ENCODE measurements at regions not wholly inside any gene's neighbourhood (a gene's known extent, or its start where the extent isn't known, plus 50 kb on each side); places are given as distances from the start of the nearest gene placed in this dataset.

- H3K27me3 ChIP-seq (ENCODE audit: low read depth, low read length): no peaks in the 10 kb centered on the region
- no peaks in the 10 kb centered on the region for H3K79me2 ChIP-seq (ENCODE audit: low read length)
- no peaks in the 10 kb centered on the region for H4K20me1 ChIP-seq (ENCODE audit: insufficient read depth, low read length)
- H3K27ac ChIP-seq (ENCODE audit: low read length): no peak overlapping the region
- H3K4me1 ChIP-seq (ENCODE audit: low read length): no peaks in the 10 kb centered on the region
- no peak for TF ChIP-seq EZH2phosphoT487 (IDR thresholded peaks at IDR 0.05; ENCODE audit: low read depth)
- TF ChIP-seq, protein P1, sequence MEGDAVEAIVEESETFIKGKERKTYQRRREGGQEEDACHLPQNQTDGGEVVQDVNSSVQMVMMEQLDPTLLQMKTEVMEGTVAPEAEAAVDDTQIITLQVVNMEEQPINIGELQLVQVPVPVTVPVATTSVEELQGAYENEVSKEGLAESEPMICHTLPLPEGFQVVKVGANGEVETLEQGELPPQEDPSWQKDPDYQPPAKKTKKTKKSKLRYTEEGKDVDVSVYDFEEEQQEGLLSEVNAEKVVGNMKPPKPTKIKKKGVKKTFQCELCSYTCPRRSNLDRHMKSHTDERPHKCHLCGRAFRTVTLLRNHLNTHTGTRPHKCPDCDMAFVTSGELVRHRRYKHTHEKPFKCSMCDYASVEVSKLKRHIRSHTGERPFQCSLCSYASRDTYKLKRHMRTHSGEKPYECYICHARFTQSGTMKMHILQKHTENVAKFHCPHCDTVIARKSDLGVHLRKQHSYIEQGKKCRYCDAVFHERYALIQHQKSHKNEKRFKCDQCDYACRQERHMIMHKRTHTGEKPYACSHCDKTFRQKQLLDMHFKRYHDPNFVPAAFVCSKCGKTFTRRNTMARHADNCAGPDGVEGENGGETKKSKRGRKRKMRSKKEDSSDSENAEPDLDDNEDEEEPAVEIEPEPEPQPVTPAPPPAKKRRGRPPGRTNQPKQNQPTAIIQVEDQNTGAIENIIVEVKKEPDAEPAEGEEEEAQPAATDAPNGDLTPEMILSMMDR (IDR thresholded peaks at IDR 0.05; ENCODE audit: low read depth, low read length): no peak
- H3K9me3 ChIP-seq (ENCODE audit: insufficient read depth, low read length): no peaks in the 10 kb centered on the region
- H2AFZ ChIP-seq (ENCODE audit: low read depth, low read length): no peak overlapping the region
- H3K4me2 ChIP-seq (ENCODE audit: low read length): no peak overlapping the region
- H3K36me3 ChIP-seq (replicated peaks; ENCODE audit: low read depth, low read length): no peaks in the 10 kb centered on the region
- no peak overlapping the region for H3K9ac ChIP-seq (ENCODE audit: low read length)
- H3K4me3 ChIP-seq (ENCODE audit: low read length): no peak overlapping the region
Measured at GRCh38 chr15:95280711-95281110, 1049.3 kb downstream of the MCTP2 start.

DNA sequence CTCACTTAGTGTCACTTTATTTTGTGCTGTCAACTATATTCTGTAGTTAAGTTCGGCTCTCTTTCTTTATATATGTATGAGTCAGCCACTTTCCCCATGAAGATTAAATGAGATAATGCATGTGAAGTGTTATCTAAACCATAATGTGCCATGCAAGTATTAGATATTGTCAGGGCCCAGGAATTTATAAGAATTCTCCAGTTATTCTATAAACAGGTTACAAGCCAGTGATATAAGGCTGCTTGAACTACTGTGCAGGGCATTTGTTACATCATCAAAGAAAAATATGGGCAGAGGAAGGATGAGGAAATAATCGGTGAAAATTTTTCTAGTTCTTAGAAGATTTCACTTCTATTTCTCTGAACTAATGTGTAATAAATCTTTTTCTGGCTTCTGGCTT is 1049.0 kb upstream of the NR2F2 start:
- no peaks in the 10 kb centered on the region for H3K4me1 ChIP-seq (ENCODE audit: low read length)
- no peaks in the 10 kb centered on the region for H3K36me3 ChIP-seq (replicated peaks; ENCODE audit: low read depth, low read length)
- H2AFZ ChIP-seq (ENCODE audit: low read depth, low read length): no peak overlapping the region
- H3K4me2 ChIP-seq (ENCODE audit: low read length): no peak overlapping the region
- H3K4me3 ChIP-seq (ENCODE audit: low read length): no peak overlapping the region
- H3K9me3 ChIP-seq (ENCODE audit: insufficient read depth, low read length): no peaks in the 10 kb centered on the region
- H4K20me1 ChIP-seq (ENCODE audit: insufficient read depth, low read length): no peaks in the 10 kb centered on the region
- no peaks in the 10 kb centered on the region for H3K79me2 ChIP-seq (ENCODE audit: low read length)
- no peak overlapping the region for H3K9ac ChIP-seq (ENCODE audit: low read length)
- H3K27me3 ChIP-seq (ENCODE audit: low read depth, low read length): no peaks in the 10 kb centered on the region
- H3K27ac ChIP-seq (ENCODE audit: low read length): no peak overlapping the region
- TF ChIP-seq EZH2phosphoT487 (IDR thresholded peaks at IDR 0.05; ENCODE audit: low read depth): no peak
- TF ChIP-seq, protein P1 (IDR thresholded peaks at IDR 0.05; ENCODE audit: low read depth, low read length): no peak

- Histone ChIP-seq H3K27ac (ENCODE audit: low read length) (no peak overlapping the region), H3K4me1 (ENCODE audit: low read length) (no peaks in the 10 kb centered on the region), H3K4me2 (ENCODE audit: low read length) (no peak overlapping the region), H3K27me3 (ENCODE audit: low read depth, low read length) (no peaks in the 10 kb centered on the region), H3K9ac (ENCODE audit: low read length) (no peak overlapping the region), H3K4me3 (ENCODE audit: low read length) (no peak overlapping the region), H3K79me2 (ENCODE audit: low read length) (no peaks in the 10 kb centered on the region), H3K9me3 (ENCODE audit: insufficient read depth, low read length) (no peaks in the 10 kb centered on the region), H2AFZ (ENCODE audit: low read depth, low read length) (no peak overlapping the region), H3K36me3 (replicated peaks; ENCODE audit: low read depth, low read length) (no peaks in the 10 kb centered on the region), H4K20me1 (ENCODE audit: insufficient read depth, low read length) (no peaks in the 10 kb centered on the region)
- no peak for TF ChIP-seq EZH2phosphoT487 (IDR thresholded peaks at IDR 0.05; ENCODE audit: low read depth)
- TF ChIP-seq, protein P1 (IDR thresholded peaks at IDR 0.05; ENCODE audit: low read depth, low read length): no peak
Measured at GRCh38 chr15:95284492-95284891, 1046.0 kb upstream of the NR2F2 start.

GRCh38 chr15:95284933-95285421 is 1045.5 kb upstream of the NR2F2 start:
- H3K4me3 ChIP-seq (ENCODE audit: low read length): no peak overlapping the region
- no peak for TF ChIP-seq EZH2phosphoT487 (IDR thresholded peaks at IDR 0.05; ENCODE audit: low read depth)
- TF ChIP-seq, protein P1 (IDR thresholded peaks at IDR 0.05; ENCODE audit: low read depth, low read length): no peak
- no peak overlapping the region for H3K9ac ChIP-seq (ENCODE audit: low read length)
- H3K27ac ChIP-seq (ENCODE audit: low read length): no peak overlapping the region
- no peaks in the 10 kb centered on the region for H3K4me1 ChIP-seq (ENCODE audit: low read length)
- H3K79me2 ChIP-seq (ENCODE audit: low read length): no peaks in the 10 kb centered on the region
- H3K27me3 ChIP-seq (ENCODE audit: low read depth, low read length): no peaks in the 10 kb centered on the region
- no peak overlapping the region for H3K4me2 ChIP-seq (ENCODE audit: low read length)
- H3K9me3 ChIP-seq (ENCODE audit: insufficient read depth, low read length): no peaks in the 10 kb centered on the region
- H2AFZ ChIP-seq (ENCODE audit: low read depth, low read length): no peak overlapping the region
- H4K20me1 ChIP-seq (ENCODE audit: insufficient read depth, low read length): no peaks in the 10 kb centered on the region
- H3K36me3 ChIP-seq (replicated peaks; ENCODE audit: low read depth, low read length): no peaks in the 10 kb centered on the region

Measured in OCI-LY3 (cell line).